ENCODE measurements at regions not wholly inside any gene's neighbourhood (a gene's known extent, or its start where the extent isn't known, plus 50 kb on each side); places are given as distances from the start of the nearest gene placed in this dataset.
A peak's percentile ranks its signal among the peaks of the same experiment; 100 is the strongest.

DNA sequence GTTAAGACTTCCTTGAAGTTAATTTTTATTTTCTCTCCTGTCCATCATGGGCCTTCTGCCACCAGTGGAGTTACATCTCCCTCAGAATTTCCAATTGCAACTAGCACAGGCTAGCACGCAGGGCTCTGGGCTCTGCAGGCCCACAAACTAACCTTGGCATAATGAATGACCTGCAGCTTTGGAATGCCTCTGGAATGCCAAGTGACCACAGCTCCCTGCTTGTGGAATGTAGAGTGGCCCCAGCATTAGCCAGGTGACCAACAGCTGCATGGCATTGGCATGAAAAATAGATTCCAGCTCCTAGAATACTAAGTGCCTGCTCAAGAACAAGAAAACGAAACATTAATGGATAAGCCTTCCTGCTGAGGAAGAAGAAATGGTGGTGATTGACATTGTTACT, 726.1 kb downstream of the BRINP1 start:
- no peak for FAIRE-seq

GRCh38 chr9:118644066-118644465, 725.2 kb downstream of the BRINP1 start:
- WGBS (ENCODE audit: missing lambda C conversion rate), result 60% methylated on average over 1 of the region's 1 CpG
- peaks cover 24% of the 10 kb centered on the region; the same call in 2 of the 3 replicates for H3K9me3 ChIP-seq
- H3K4me2 ChIP-seq, result no peak overlapping the region; the same call in 2 of the 3 replicates
- FAIRE-seq, result no peak
- H3K4me3 ChIP-seq, result no peak overlapping the region
- TF ChIP-seq GATA3 (IDR thresholded peaks at IDR 0.05; ENCODE audit: borderline replicate concordance) (no peak), HMGXB4 (CRISPR knock-in tag; IDR thresholded peaks at IDR 0.05; ENCODE audit: borderline replicate concordance) (no peak), HOXB13 (CRISPR knock-in tag; IDR thresholded peaks at IDR 0.05; ENCODE audit: low read depth) (no peak), SMC3 (IDR thresholded peaks at IDR 0.05) (no peak), MAZ (IDR thresholded peaks at IDR 0.05; ENCODE audit: borderline replicate concordance, low read depth, low read length) (no peak), NR3C1 (IDR thresholded peaks at IDR 0.05) (no peak)
- ChIA-PET POLR2A (no interaction called here), CTCF (no interaction called here)
- peaks cover 36% of the 10 kb centered on the region for H3K4me1 ChIP-seq
- no peak for DNase-seq (ENCODE audit: low read depth in 1 of 2, low spot score in 1 of 2)
- peak overlapping the region in 1 of 2 experiments; percentile 81; a peak in 3 of 6 replicates for H3K27ac ChIP-seq
- ATAC-seq, result no peak

More for the DNA sequence above, 726.1 kb downstream of the BRINP1 start:
- ChIA-PET CTCF (no interaction called here), POLR2A (no interaction called here)
- peak; percentile 28 to 53 for DNase-seq (ENCODE audit: low read depth in 1 of 2, low spot score in 1 of 2)
- TF ChIP-seq, protein P1, sequence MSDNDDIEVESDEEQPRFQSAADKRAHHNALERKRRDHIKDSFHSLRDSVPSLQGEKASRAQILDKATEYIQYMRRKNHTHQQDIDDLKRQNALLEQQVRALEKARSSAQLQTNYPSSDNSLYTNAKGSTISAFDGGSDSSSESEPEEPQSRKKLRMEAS (IDR thresholded peaks at IDR 0.05), result peak; percentile 26; the same call in 1 of the 2 replicates
- peak; percentile 63; the same call in 1 of the 2 replicates for TF ChIP-seq GATA3 (IDR thresholded peaks at IDR 0.05; ENCODE audit: borderline replicate concordance)
- TF ChIP-seq JUN (IDR thresholded peaks at IDR 0.05), result peak in 1 of 2 experiments; percentile 25; a peak in 1 of 5 replicates
- no peak for TF ChIP-seq CHD4 (IDR thresholded peaks at IDR 0.05; ENCODE audit: borderline replicate concordance)
- peaks cover 36% of the 10 kb centered on the region for H3K4me1 ChIP-seq
- peak overlapping the region; percentile 43 for H3K4me2 ChIP-seq
- H3K27ac ChIP-seq, result peak overlapping the region; percentile 34 to 81; a peak in 5 of 6 replicates
- 2% methylated on average over 2 of the region's 2 CpGs for WGBS (ENCODE audit: missing lambda C conversion rate)
- no peak overlapping the region for H3K4me3 ChIP-seq
- ATAC-seq, result peak; percentile 94 to 97
- peaks cover 30% of the 10 kb centered on the region; the same call in 2 of the 3 replicates for H3K9me3 ChIP-seq

DNA sequence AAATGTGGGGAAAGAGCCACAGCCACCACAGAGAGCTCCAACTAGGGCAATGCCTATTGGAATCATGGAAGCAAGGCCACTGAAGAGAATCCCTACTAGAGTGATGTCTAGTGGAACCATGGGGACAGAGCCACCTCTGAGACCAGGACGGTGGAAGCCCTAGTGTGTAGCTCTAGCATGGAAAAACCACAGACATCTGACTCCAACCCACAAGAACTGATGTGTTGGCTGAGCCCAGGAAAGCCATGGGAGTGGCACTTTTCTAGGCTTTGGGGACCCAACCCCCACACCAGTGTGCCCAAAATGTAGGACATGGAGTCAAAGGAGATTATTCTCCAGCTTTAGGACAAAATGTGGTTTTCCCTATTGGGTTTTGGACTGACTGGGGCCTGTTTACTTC, 721.9 kb downstream of the BRINP1 start:
- WGBS (ENCODE audit: missing lambda C conversion rate), result 11% methylated on average over 1 of the region's 1 CpG
- ATAC-seq (no peak), FAIRE-seq (no peak), DNase-seq (ENCODE audit: low read depth in 1 of 2, low spot score in 1 of 2) (no peak)
- Histone ChIP-seq H3K27ac (no peak overlapping the region), H3K4me2 (no peak overlapping the region), H3K4me3 (no peak overlapping the region), H3K9me3 (peaks cover 21% of the 10 kb centered on the region; the same call in 2 of the 3 replicates), H3K4me1 (peaks cover 34% of the 10 kb centered on the region; the same call in 2 of the 3 replicates)
- TF ChIP-seq KDM5A (IDR thresholded peaks at IDR 0.05), result no peak
- no peak for TF ChIP-seq BHLHE40 (IDR thresholded peaks at IDR 0.05; ENCODE audit: low read depth, low read length)
- no peak for TF ChIP-seq EHMT2 (IDR thresholded peaks at IDR 0.05; ENCODE audit: low read depth)
- no peak for TF ChIP-seq E2F6 (IDR thresholded peaks at IDR 0.05; ENCODE audit: borderline replicate concordance, low read depth)
- TF ChIP-seq MYC (IDR thresholded peaks at IDR 0.05; ENCODE audit: borderline replicate concordance, low read length), result no peak
- TF ChIP-seq ZSCAN20 (CRISPR knock-in tag; IDR thresholded peaks at IDR 0.05), result no peak
- no peak for TF ChIP-seq RARB (CRISPR knock-in tag; IDR thresholded peaks at IDR 0.05)
- no peak for TF ChIP-seq GATA3 (IDR thresholded peaks at IDR 0.05; ENCODE audit: borderline replicate concordance)
- TF ChIP-seq HES2 (IDR thresholded peaks at IDR 0.05), result no peak
- TF ChIP-seq CHD4 (IDR thresholded peaks at IDR 0.05; ENCODE audit: borderline replicate concordance), result no peak
- TF ChIP-seq FOSL2 (IDR thresholded peaks at IDR 0.05), result no peak
- TF ChIP-seq FOSL2 (CRISPR knock-in tag; IDR thresholded peaks at IDR 0.05), result no peak
- no peak for TF ChIP-seq CEBPB (IDR thresholded peaks at IDR 0.05)
- no peak for TF ChIP-seq TFCP2L1 (CRISPR knock-in tag; IDR thresholded peaks at IDR 0.05)
- no peak for TF ChIP-seq JUN (IDR thresholded peaks at IDR 0.05)
- TF ChIP-seq NR3C1 (IDR thresholded peaks at IDR 0.05), result no peak
- no peak for TF ChIP-seq HDAC2 (IDR thresholded peaks at IDR 0.05)
- no peak for TF ChIP-seq MAZ (IDR thresholded peaks at IDR 0.05; ENCODE audit: borderline replicate concordance, low read depth, low read length)
- no peak for TF ChIP-seq POLR2AphosphoS2 (conservative IDR thresholded peaks at IDR 0.05; ENCODE audit: low read length)
- TF ChIP-seq CBX2 (IDR thresholded peaks at IDR 0.05; ENCODE audit: borderline replicate concordance, low read depth), result no peak
- no peak for TF ChIP-seq USF2 (IDR thresholded peaks at IDR 0.05)
- ChIA-PET CTCF (interaction anchor here (0.9 kb wide), 1 partner anchor 12 kb away, joined by 3 read pairs; no protein-coding TSS in a partner anchor), POLR2A (no interaction called here)

Data from A549 (cell line).